GM18519 (cell line): ENCODE measurements at regions not wholly inside any gene's neighbourhood (a gene's known extent, or its start where the extent isn't known, plus 50 kb on each side); places are given as distances from the start of the nearest gene placed in this dataset.

ENCODE experiments used
- ATAC-seq: cut with Tn5 transposase; IDR thresholded peaks from one replicate; pipeline ENCODE4 v1.9.1; 2021; ENCODE audit warnings: mild to moderate bottlenecking, moderate library complexity; ENCODE audit not compliant: unreplicated experiment, low FRiP score

DNA sequence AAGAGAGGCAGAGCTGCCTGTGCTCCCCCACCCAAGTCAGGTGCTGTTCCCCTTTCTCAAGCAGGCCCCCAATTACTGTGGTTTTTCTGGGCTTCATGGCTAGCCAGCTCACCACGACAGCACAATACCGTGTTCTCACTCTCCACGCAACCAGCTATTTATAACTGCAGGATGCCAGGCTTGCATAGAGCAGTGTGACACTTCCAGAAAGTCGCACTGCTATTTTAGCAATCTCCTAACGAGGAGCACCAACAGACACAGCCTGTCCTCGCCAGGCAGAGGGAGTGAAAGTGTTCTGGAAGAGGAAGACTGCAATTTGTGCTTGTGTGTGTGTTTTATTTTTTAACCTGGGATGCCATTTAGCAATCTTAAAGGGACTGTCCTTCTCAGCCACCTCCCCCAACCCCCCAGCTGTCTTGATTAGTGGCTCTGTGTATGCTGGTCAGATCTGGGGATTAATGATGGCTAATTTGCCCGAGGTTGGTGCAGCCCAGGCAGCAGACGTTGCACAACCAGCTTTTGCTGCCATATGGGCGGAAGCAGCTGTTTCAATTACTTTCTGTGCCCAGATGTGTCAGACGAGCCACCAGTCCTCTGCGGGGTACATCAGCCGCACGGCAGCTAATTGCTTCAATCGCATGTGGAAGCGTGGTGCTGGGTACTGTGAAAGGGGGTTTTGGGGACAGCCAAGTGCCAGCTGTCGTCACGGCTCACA, 268.0 kb upstream of the ARRDC4 start:
- no peak for ATAC-seq

DNA sequence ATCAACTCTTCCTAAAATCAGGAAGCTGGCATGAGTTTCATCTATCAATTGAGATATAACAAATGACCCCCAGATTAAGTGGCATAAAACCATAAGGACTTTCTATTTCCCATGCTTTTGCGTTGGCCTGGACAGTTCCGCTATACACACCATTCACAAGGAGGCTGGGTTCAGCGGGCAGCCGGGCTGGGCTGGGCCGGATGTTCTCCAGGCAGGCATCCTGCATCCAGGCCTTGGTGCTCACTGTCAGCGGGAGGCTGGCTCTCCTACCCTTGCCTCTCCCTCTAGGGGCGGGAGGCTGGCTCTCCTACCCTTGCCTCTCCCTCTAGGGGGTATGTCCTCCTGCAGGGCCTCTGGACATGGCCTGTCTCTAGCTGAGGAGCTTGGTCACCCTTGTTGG, 266.0 kb upstream of the ARRDC4 start:
- ATAC-seq: no peak

DNA sequence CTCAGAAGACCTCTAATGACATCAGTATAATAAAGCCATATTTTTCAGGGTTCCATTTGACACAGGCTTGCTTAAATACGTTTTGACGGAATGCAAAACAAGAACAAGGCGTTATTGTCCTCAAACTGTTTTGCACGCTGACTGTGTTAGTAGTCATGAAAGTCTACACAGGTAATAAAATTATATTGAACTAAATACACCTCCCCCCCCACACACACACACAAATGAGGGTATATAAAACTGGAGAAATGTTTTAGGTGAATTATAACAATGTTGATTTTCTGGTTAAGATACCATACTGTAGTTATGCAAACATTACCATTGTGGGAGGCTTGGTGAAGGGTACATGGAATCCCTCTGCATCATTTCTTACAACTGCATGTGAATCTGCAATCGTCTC, 257.1 kb upstream of the ARRDC4 start:
- no peak for ATAC-seq

DNA sequence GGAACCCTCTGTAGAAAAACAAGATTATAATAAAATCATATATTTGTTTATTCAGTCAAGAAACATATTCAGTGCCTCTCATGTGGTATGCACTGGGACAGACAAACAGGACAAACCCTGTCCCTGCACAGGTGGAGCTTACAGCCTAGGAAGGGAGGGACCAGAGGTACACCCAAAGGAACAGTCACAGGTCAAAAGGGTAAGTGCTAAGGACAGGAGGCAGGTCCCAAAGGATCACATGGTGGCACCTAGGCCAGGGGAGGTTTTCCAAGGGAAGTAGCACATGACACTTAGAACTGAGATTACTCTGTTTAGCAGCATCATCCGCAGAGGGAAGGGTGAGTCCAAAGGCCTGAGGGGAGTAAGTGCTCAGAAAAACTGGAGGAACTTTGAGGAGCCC, 254.4 kb upstream of the ARRDC4 start:
- ATAC-seq: no peak

DNA sequence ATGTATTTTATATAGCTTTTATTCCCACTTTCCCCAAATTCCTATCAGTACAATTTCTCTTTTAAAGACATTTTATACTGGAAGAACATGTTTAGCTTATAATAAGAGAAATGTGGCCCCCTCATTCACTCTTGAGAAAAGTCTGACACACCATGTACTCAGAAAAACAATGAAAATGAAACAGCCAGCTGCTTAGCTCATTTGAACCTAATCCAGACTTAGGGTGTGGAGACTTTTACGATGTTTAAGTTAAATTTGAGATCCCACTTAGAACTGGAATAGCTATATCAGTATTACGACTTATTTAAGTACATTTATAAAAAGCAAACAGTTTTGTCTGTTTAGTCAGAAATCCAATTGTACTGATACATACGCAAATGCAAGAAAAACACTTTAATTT, 252.3 kb upstream of the ARRDC4 start:
- ATAC-seq: no peak

DNA sequence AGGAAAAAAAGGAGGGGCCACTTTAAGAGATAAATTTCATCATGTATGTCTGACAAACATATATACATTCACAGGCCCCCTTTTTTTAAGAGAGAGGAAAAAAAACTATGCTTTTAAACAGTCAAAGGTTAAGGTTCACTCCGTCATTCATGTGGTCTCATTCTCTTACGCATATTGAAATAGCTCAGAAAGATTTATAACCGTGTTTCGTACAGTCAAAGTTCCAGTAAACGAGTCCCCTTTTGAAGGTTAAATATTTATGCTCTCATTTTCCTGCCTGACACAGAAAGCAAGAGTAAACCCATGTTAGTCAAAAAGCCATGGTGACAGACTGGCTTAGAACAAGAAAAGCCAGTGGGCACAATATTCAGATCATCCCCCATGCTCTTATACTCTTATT, 248.0 kb upstream of the ARRDC4 start:
- no peak for ATAC-seq

DNA sequence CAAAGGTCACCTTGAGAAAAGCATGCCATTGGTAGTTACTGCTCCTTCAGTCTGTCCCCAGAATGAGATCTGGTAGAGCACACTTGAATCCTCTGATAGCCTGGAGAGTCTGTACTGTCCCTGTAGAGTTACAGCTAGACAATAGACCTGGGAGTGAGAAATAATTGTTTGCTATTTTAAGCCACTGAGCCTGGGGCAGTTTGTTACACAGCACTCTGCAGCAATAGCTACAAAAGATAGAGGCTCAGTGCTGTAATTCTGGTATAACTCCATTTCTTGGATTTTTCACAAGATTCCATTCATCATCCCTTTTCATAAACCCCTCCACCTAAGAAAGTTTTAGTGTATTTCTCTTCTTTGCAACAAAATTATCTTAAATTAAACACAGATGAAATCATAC, 242.7 kb upstream of the ARRDC4 start:
- ATAC-seq: no peak

DNA sequence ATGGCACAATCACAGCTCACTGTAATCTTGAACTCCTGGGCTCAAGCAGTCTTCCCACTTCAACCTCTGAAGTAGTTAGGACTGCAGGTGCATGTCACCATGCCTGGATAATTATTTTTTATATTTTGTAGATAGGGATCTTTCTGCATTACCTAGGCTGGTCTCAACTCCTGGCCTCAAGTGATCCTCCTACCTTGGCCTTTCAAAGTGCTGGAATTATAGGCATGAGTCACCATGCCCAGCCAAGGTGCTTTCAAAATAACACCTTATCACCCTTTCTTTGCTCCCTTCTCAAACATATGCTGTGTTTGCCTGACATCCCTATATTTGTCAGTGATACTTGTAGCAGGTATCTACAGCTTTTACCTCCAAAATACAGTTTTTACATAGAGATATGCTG, 242.0 kb upstream of the ARRDC4 start:
- ATAC-seq: no peak

DNA sequence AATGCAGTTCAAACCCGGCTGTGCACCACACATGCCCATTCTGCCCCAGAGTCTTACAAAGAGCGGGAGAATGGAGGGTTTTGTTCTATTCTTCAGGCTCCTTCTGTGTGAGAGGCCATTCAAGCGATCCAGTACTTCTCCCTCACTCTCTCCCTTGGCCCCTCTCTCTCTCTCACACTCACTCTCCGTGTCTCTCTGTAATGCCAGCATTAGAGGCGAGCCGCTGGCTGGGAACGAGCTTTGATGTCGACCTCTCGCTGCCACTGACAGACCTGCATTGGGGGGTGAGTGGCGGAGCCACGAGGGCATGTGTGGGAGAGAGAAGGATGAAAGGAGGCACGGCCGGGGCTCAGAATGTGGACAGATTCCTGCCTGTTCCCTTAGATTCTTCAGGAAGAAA, 231.7 kb upstream of the ARRDC4 start:
- ATAC-seq: no peak

DNA sequence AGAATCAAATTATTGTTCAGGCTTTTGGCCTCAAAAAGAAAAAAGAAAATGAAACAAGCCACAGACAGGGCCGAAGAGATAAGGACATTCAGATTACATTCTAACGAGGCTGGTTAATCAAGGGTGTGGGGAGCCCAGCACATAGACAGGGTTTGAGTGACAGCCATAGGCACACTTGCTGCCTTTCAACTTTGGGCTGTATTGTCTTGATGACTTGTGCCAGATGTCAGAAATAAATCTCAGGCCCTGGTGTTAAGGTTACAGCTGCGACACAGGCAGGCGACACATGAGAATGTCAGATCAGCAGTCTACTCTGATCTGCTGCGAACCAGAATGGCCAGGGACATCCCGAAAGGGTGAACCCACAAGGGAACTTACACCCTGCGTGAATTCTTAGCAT, 231.2 kb upstream of the ARRDC4 start:
- no peak for ATAC-seq

DNA sequence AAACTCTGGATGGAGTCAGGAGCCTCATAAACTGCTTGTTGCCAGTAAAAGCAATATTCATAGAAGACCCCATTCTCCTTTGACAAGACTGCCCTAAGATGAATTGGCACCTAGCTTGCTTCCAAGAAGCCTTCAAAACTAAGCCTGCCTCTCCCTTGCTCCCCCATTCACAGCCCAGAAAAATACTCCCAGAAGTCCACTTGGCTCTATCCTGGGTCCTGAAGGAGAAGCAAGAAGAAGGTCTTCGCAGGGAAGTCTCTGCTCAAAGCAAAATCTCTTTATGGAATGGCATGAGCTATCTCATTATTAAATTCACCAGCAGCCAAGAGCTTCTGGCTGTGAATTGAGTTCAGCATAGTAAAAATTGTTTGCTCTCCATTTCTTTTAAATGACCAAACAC, 230.2 kb upstream of the ARRDC4 start:
- no peak for ATAC-seq

DNA sequence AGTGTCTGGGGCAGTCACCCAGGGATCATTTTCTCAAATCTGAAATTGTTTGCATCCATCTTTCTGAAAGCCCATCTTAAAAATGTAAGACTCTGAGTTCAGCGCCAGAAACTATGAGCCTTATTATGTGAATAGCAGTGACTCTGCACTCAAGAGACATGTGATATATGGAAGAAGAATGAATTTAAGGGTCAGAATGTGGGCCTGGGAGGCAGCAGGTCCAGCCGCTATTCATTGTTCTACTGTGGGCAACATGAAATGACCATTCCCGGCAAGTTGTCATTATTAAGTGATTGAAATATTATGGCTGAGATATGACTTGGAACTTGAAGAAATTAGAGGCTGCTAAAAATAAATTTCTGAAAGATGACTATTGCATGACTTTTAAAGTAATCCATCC, 228.6 kb upstream of the ARRDC4 start:
- no peak for ATAC-seq

DNA sequence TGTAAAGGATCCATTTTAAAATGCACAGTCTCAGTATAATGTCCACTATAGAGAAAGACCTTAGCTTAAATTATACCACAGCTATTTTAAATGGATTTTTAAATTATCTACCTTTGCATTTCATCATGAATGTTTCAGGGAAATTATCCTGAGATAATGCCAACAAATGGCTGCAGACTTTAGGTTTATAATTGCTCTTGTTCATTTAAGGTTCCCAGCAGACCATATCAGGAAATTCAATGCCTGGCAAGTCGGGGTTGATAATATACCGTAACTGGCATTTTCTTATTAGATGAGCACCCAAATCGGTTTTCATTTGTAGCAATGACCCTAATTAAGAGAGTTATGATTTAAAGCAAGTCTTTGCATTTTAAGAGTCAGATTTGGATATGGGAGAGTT, 227.1 kb upstream of the ARRDC4 start:
- ATAC-seq: no peak

DNA sequence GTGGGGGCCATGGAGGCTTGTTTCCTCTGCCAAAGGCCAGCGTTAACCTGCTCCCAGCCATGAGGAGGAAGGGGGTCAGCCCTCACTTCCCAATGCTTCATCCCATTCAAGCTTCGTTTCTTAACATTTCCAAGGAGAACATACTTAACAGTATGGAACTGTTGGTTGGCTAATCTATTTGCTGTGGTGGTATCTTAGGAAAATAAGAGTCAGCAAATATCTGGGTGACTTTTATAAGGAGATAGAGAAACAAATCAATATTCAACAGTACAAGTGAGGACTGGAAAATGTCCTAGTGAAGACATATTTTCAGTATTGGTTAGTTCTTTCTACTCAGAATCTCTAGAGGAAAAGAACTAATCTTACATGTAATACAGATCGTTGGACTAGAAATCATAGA, 223.8 kb upstream of the ARRDC4 start:
- ATAC-seq: no peak

DNA sequence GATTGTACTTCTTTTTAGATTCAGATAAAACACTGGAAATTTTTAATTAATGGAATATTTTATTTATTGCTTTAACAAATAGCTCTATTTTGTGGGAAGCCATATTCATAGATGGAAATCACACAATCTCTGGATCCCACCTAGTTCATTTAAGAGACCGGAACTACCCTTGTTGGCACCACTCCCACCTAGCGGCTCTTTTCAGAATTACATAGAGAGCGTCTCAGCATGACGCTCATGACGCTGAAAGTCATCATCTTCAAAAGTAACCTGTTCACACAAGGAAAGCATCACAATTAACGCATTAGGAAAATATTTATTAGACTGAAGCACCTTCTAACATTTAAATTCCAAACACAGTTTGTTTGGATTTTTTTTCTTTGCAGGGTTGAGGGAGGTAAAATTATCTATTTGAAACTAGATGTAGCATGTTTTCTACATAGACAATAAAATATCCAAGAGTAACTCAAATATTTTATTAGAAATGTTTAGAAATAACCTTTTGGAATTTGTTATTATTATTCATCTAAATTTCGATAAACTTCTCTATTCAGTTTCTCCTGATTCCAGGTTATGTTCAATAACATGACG, 214.9 kb upstream of the ARRDC4 start:
- ATAC-seq: peak; percentile 98

DNA sequence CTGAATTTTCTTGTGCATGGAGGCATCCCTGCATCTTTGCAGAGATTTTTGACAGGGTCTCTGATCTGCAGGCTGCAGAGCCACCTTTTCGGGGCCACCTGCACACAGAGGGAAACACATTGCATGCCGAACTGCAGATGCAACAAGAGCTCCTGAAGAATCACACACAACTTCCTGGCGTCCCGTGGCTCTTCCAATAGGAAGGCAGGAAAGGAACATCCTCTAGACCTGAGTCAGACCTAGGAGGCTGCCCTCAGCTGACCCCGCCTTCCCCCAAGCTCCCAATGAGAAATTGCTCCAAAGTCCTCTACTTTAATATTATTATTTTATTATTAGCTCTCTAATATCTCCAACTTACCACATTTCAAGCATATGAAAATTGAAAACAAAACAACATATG, 213.2 kb upstream of the ARRDC4 start:
- no peak for ATAC-seq

DNA sequence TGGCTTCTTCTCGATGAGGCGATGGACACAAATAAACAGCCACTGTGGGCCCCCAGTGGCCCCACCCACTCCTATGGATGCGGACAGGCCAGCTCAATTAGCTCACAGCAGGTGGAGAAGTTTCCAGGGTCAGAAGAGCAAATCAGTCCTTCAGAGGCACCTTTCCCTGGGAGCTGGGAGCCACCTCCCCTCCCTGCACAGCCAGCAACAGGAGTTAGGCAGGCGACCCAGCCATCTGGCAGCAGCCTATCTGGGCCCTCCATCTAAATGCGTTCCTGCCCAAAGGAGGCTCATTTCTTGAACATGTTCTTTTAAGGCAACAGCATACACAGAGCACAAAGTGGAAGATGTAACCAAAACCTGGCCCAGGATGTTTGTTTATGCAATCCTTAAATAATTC, 211.9 kb upstream of the ARRDC4 start:
- no peak for ATAC-seq

DNA sequence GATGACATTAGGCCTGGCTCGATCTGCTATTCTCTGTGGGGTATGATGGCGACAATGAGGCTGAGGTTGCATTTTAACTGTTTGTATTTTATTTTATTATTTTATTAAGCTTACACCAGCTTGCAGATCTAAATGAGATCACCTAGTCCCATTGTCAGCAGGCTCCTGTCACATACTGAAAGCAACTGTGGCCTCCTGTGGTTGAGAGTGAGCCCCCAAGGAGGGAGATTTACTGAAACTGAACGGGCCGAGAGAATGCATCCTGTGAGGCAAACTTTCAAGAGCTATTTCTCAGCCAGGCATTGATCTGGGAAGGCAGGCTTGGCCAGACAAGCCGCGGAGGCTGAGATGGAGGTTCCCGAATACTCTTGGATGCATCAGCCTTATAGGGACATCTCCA, 210.4 kb upstream of the ARRDC4 start:
- no peak for ATAC-seq

DNA sequence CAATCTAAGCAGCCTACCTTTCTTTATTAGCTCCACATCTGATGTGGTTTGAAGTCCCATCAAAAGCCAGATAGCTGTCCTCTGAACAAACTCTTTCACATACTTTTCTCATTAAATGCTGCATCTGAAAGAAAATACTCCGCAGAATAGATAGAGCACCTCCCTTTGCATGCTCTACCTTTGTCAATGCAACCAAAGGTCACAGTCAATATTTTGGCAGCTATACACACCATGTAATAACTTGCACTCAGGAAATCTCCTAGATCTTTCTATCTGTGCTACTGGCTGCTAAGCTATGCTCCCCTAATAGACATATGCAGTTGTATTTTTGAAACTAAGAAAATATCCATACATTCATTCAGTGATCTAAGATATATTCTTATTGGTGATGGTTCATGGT, 204.8 kb upstream of the ARRDC4 start:
- ATAC-seq: no peak

DNA sequence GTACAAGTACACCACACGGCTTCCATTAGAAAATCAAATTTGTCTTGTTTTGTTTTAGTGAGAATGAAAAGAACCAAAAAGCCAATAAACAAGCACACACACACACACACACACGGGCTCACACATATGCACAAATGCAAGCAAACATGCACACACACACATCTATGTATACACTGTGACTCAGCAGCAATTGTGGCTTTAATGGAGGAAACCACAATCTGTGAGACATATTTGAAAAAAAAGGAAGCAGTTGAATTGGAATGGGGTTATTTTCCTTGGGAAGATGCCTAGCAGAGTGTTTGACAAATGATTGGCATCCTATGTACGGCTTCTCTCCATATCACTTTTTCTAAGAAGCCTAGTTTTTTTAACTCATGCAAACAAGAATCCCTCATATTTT, 201.1 kb upstream of the ARRDC4 start:
- ATAC-seq: no peak

DNA sequence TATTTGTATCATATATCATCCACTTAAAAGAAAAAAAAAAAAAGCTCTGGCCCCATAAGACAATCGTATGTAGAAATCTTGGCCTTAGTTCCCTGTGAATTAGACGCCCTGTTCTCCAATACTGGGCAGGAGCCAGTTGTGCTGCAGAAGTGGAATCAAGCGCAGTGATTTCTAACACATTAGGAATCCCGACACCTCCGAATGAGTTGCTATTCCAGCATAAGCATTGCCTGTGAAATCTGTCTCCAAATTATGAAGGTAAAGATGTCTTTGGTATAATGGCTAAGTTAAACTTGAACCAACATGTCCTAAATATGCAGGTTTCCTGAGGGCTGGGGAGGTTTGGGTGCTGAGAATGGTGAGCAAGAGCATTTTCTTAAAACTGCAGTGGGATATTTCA, 199.4 kb upstream of the ARRDC4 start:
- no peak for ATAC-seq

DNA sequence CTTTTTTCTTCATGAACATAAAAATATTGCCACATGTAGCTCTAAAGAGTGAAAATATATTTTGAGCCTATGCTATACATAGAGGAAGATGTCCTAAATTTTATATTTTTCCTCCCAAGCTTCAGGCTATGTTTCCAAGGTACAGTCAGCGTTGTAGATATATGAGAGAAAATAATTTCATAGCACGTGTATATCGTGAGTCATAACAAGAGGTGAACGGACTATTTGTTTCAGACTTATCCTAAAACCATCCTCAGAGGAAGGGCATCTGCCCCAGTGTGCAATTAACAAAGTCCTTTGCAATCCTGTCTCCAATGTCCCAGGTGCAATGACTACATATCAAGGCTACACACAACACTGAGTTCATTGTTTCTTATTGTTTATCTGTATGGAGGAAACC, 177.3 kb upstream of the ARRDC4 start:
- ATAC-seq: no peak

DNA sequence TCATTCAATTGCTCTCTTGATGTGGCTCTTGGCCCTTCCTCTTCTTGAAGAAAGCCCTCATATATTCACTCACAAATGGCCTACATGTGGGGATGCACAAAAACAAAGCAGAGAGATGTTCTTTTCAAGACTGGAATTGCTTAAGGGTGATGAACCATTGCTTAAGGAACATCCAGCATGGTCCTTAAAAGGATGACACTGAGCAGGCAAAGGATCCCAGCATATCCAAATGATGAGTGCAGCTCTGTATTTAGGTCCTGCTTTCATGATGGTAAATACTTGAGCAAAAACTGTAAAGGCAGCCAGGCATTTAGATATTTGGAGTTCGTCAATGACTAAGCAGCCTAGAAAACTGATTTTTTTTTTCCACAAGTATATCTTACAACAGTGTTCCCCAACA, 173.8 kb upstream of the ARRDC4 start:
- ATAC-seq: no peak
